ENCODE measurements at regions not wholly inside any gene's neighbourhood (a gene's known extent, or its start where the extent isn't known, plus 50 kb on each side); places are given as distances from the start of the nearest gene placed in this dataset.

- 38 to 54% (median 51%) methylated on average over 4 of the region's 4 CpGs for WGBS, 5 donors
- DNase-seq: no peak
- Histone ChIP-seq H3K4me1 (no peaks in the 10 kb centered on the region), H3K27ac (no peak overlapping the region), H3K4me3 (no peak overlapping the region), H3K9me3 (peaks cover 0 to 5% (median 0%) of the 10 kb centered on the region in 8 donors), H3K27me3 (replicated peaks in 1 of 7) (peaks cover 0 to 15% (median 0%) of the 10 kb centered on the region in 7 donors), H3K36me3 (no peaks in the 10 kb centered on the region)
- intact Hi-C loops (cut with DNase I; ENCODE audit: low total_unique reads): no loop called here
- TF ChIP-seq POLR2AphosphoS5 (IDR thresholded peaks at IDR 0.05) (no peak), POLR2A (IDR thresholded peaks at IDR 0.05) (no peak)
- TF ChIP-seq, protein P1, sequence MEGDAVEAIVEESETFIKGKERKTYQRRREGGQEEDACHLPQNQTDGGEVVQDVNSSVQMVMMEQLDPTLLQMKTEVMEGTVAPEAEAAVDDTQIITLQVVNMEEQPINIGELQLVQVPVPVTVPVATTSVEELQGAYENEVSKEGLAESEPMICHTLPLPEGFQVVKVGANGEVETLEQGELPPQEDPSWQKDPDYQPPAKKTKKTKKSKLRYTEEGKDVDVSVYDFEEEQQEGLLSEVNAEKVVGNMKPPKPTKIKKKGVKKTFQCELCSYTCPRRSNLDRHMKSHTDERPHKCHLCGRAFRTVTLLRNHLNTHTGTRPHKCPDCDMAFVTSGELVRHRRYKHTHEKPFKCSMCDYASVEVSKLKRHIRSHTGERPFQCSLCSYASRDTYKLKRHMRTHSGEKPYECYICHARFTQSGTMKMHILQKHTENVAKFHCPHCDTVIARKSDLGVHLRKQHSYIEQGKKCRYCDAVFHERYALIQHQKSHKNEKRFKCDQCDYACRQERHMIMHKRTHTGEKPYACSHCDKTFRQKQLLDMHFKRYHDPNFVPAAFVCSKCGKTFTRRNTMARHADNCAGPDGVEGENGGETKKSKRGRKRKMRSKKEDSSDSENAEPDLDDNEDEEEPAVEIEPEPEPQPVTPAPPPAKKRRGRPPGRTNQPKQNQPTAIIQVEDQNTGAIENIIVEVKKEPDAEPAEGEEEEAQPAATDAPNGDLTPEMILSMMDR (IDR thresholded peaks at IDR 0.05 in 8 of 11, conservative IDR thresholded peaks at IDR 0.05 in 3 of 11): no peak
Measured at GRCh38 chr17:10888858-10889257, 51.0 kb upstream of the PIRT start.

Small RNA genes in the stretch of these regions (small RNA-seq; reads per million reads assigned to genes)
- gene RN7SL601P: 0 reads per million in 4 donors

All from spleen (tissue), 11 donors.